ENCODE measurements at regions not wholly inside any gene's neighbourhood (a gene's known extent, or its start where the extent isn't known, plus 50 kb on each side); places are given as distances from the start of the nearest gene placed in this dataset.

DNA sequence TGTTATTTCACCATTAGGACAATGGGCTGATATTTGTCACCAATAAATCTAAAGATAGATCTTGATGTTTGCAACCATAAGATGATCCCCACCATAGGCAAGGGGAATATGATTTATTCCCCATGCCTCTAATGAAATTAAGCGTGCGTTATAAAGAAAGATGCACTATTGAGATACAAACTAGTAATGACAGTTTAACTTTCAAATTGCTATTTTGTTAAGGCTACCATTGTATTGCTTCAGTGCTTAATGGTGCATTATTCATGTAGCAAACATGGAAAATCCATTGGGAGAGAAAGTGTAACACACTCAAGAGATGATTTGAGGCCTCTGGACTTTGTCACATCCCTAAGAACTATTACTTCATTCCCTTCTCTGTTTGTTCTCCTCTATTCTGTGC lies 108.9 kb upstream of the TRABD2B start:
- H3K9ac ChIP-seq (ENCODE audit: low read depth, low read length): no peak overlapping the region
- H3K4me1 ChIP-seq (ENCODE audit: control insufficient read depth, insufficient read depth, low read length): no peaks in the 10 kb centered on the region
- no peaks in the 10 kb centered on the region for H3K27me3 ChIP-seq (ENCODE audit: control insufficient read depth, insufficient read depth, low read length)
- no peak overlapping the region for H3K4me3 ChIP-seq (ENCODE audit: low read depth, low read length)
- no peaks in the 10 kb centered on the region for H3K36me3 ChIP-seq (ENCODE audit: control insufficient read depth, insufficient read depth, low read length)
- no peaks in the 10 kb centered on the region for H3K9me3 ChIP-seq (ENCODE audit: control insufficient read depth, insufficient read depth, low read length)

DNA sequence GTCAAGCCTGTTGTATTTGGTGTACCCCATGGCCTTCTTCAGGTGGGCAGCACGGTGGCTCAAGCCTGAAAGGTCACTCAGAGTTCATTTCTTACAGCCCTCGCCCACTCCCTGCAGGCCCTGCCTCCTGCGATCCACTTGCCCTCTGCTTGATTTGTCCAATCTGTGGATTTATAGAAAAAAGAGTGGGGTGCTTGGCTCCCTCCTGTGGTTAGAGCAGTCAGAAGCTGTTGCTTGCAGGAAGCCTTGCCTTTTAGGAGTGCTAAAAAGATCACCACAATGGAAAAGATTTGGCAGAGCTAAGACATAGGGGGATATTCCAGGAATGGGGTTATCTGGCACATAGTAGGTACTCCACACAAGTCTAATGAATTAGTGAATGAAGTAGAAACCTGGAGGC lies 108.0 kb upstream of the TRABD2B start:
- H3K4me1 ChIP-seq (ENCODE audit: control insufficient read depth, insufficient read depth, low read length): no peaks in the 10 kb centered on the region
- no peak overlapping the region for H3K9ac ChIP-seq (ENCODE audit: low read depth, low read length)
- H3K4me3 ChIP-seq (ENCODE audit: low read depth, low read length): no peak overlapping the region
- no peaks in the 10 kb centered on the region for H3K36me3 ChIP-seq (ENCODE audit: control insufficient read depth, insufficient read depth, low read length)
- H3K27me3 ChIP-seq (ENCODE audit: control insufficient read depth, insufficient read depth, low read length): no peaks in the 10 kb centered on the region
- H3K9me3 ChIP-seq (ENCODE audit: control insufficient read depth, insufficient read depth, low read length): no peaks in the 10 kb centered on the region

DNA sequence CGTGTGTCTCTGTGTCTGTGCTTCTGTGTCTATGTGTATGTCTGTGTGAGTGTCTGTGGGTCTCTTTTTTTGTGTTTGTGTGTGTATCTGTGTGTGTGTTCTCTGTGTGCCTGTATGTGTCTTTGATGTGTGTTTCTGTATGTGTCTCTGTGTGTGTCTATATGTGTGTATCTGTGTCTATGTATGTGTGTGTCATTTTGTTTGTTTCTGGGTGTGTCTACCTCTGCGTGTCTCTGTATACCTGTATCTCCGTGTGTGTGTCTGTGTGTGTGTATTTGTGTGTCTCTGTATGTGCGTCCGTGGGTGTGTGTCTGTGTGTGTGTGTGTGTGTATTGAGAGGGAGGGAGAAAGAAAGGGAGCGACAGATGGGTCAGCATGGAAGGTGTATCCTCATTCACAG lies 106.3 kb upstream of the TRABD2B start:
- H3K4me3 ChIP-seq (ENCODE audit: low read depth, low read length): no peak overlapping the region
- no peaks in the 10 kb centered on the region for H3K27me3 ChIP-seq (ENCODE audit: control insufficient read depth, insufficient read depth, low read length)
- no peak overlapping the region for H3K9ac ChIP-seq (ENCODE audit: low read depth, low read length)
- H3K4me1 ChIP-seq (ENCODE audit: control insufficient read depth, insufficient read depth, low read length): no peaks in the 10 kb centered on the region
- H3K9me3 ChIP-seq (ENCODE audit: control insufficient read depth, insufficient read depth, low read length): no peaks in the 10 kb centered on the region
- H3K36me3 ChIP-seq (ENCODE audit: control insufficient read depth, insufficient read depth, low read length): no peaks in the 10 kb centered on the region

DNA sequence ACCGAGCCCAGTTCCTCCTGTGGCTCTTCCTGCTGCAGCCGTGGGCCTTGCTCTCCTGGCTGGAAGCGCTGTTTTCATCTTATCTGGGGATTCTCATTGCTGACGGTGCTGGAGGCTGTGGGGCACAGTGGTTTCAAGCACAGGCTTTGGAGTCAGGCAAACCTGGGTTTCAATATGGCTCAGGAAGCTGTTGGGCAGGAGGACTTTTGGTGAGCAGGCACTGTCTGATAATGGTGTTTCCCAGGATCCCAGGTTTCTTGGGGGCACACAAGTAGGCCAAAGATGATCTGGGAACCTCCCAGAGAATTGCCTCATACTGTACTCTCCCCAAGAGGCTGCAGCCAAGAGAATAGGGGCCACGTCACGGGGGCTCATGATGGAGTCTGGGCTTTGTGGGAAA lies 105.6 kb upstream of the TRABD2B start:
- Histone ChIP-seq H3K4me1 (ENCODE audit: control insufficient read depth, insufficient read depth, low read length) (no peaks in the 10 kb centered on the region), H3K36me3 (ENCODE audit: control insufficient read depth, insufficient read depth, low read length) (no peaks in the 10 kb centered on the region), H3K9me3 (ENCODE audit: control insufficient read depth, insufficient read depth, low read length) (no peaks in the 10 kb centered on the region), H3K27me3 (ENCODE audit: control insufficient read depth, insufficient read depth, low read length) (no peaks in the 10 kb centered on the region), H3K4me3 (ENCODE audit: low read depth, low read length) (no peak overlapping the region), H3K9ac (ENCODE audit: low read depth, low read length) (no peak overlapping the region)

DNA sequence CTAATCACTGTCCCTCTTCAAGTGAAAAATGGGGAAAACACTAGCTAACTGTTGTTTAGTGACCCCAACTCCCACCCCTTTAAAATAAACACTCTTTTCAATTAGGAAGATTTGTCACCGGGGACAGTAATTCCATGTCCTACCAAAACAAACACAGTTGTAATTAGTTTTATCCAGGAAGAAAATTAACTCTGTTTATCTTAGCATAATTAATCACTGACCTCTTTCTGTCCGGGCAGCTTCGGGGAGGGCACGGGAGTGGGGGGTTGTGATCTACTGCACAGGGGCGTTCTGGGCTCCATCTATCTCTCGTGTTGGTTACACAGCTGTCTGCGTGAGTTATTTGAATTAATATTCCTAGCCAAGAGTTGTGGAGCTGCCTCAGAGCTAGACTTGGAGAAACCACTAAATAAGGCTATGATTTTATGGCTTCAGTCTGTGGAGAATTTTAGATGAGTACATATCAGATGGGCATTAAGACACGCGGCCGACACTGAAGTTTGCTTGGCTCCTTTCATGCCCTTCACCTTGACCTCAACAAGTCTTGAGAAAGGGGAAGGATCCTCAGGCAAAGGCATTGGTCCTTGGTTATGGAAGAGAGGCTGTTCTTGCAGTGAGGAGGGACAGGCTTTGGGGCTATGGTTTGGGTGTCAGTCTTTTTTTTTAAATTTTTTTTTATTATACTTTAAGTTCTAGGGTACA lies 102.0 kb upstream of the TRABD2B start:
- Histone ChIP-seq H3K9me3 (ENCODE audit: control insufficient read depth, insufficient read depth, low read length) (no peaks in the 10 kb centered on the region), H3K9ac (ENCODE audit: low read depth, low read length) (no peak overlapping the region), H3K4me1 (ENCODE audit: control insufficient read depth, insufficient read depth, low read length) (no peaks in the 10 kb centered on the region), H3K36me3 (ENCODE audit: control insufficient read depth, insufficient read depth, low read length) (no peaks in the 10 kb centered on the region), H3K27me3 (ENCODE audit: control insufficient read depth, insufficient read depth, low read length) (peaks cover 1% of the 10 kb centered on the region), H3K4me3 (ENCODE audit: low read depth, low read length) (no peak overlapping the region)

DNA sequence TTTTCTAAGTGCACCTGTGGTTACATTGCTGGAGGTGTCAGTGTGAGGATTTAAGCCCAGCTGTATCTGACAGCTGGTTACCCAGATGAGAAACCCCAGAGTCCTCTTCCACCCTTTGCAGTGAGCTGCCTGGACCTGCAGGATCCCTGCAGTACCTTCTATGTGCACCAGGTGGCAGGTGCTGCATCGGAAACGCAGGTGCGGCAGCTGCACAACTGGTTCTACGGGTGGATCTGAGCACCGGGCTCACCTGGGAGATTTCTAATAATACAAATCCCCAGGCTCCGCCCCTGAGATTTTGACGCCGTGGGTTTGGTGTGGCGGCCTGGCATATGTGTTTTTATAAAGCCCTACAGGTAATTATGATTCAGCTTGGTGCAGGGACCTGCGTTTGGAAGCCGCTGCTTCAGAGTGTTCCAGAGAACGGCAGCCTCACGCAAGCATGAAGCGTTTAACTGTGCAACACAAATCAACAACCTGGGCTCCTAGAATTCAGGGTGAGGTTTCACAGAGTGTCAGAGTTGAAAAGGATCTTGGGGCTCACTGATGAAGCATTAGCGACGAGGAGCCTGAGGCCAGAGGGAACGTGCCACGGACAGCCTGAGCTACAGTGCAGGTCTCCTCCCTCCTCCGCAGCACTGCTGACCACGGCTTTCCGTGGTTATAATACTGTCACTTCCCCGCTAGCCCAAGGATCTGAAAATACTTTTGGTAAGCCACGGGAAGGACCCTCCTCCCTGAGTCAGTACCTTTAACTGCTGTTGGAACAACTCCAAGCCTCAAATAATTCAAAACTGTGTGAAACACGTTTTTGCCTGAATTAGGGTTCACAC lies 96.7 kb upstream of the TRABD2B start:
- Histone ChIP-seq H3K9me3 (ENCODE audit: control insufficient read depth, insufficient read depth, low read length) (no peaks in the 10 kb centered on the region), H3K4me3 (ENCODE audit: low read depth, low read length) (no peak overlapping the region), H3K4me1 (ENCODE audit: control insufficient read depth, insufficient read depth, low read length) (no peaks in the 10 kb centered on the region), H3K27me3 (ENCODE audit: control insufficient read depth, insufficient read depth, low read length) (peaks cover 4% of the 10 kb centered on the region), H3K36me3 (ENCODE audit: control insufficient read depth, insufficient read depth, low read length) (no peaks in the 10 kb centered on the region), H3K9ac (ENCODE audit: low read depth, low read length) (peak overlapping the region; percentile 32)

DNA sequence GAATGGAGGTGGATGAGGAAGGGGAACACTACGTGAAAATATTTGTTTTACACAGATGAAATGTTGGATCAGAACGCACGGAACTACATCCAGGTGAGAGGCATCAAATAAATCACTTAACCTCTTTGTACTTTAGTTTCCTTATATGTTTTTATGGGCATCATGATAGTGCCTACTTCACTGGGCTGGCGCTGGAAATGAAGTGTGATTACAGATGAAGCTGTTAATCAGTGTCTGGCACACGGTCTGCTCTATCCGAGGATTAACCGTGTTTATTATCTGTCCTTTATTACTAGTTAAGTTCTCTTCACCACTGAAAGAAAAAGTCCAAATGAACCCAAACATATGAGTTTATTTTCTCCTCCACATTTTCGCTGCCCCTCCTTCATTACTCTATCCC lies 96.0 kb upstream of the TRABD2B start:
- Histone ChIP-seq H3K9me3 (ENCODE audit: control insufficient read depth, insufficient read depth, low read length) (no peaks in the 10 kb centered on the region), H3K9ac (ENCODE audit: low read depth, low read length) (no peak overlapping the region), H3K4me3 (ENCODE audit: low read depth, low read length) (no peak overlapping the region), H3K36me3 (ENCODE audit: control insufficient read depth, insufficient read depth, low read length) (no peaks in the 10 kb centered on the region), H3K27me3 (ENCODE audit: control insufficient read depth, insufficient read depth, low read length) (peaks cover 4% of the 10 kb centered on the region), H3K4me1 (ENCODE audit: control insufficient read depth, insufficient read depth, low read length) (no peaks in the 10 kb centered on the region)

DNA sequence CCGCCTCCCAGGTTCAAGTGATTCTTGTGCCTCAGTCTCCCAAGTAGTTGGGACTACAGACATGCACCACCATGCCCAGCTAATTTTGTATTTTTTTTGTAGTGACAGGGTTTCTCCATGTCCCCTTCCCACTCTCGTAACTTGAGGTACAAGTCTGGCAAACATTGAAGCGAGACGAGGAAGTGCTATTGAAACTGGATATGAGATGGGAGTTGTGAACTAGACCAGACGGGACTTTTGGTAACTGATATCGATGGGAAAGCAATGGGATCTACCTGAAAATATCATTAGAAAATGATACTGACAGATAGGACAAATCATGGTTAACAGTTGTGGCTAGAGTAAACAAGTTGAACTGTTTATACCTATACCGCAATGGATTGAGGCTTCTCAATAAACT lies 95.2 kb upstream of the TRABD2B start:
- Histone ChIP-seq H3K9ac (ENCODE audit: low read depth, low read length) (no peak overlapping the region), H3K4me1 (ENCODE audit: control insufficient read depth, insufficient read depth, low read length) (no peaks in the 10 kb centered on the region), H3K4me3 (ENCODE audit: low read depth, low read length) (no peak overlapping the region), H3K9me3 (ENCODE audit: control insufficient read depth, insufficient read depth, low read length) (no peaks in the 10 kb centered on the region), H3K27me3 (ENCODE audit: control insufficient read depth, insufficient read depth, low read length) (peaks cover 4% of the 10 kb centered on the region), H3K36me3 (ENCODE audit: control insufficient read depth, insufficient read depth, low read length) (no peaks in the 10 kb centered on the region)

DNA sequence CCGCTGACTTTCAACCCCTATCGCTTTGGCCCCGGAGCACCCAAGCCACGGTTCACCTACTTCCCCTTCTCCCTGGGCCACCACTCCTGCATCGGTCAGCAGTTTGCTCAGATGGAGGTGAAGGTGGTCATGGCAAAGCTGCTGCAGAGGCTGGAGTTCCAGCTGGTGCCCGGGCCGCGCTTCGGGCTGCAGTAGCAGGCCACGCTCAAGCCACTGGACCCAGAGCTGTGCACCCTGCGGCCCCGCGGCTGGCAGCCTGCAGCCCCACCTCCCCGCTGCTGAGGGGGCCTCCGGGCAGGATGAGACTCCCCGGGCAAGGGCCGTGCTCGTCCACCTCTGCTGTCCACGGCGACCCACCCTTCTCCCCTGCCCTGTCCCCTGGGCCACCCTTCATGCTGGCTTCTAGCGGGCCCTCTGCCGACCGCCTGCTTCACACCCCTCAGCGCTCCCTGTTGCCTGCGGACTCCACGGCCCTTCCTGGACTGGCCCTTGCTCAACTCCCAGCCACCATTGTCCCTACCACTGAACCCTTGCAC lies 92.2 kb upstream of the TRABD2B start:
- H3K36me3 ChIP-seq (ENCODE audit: control insufficient read depth, insufficient read depth, low read length): no peaks in the 10 kb centered on the region
- H3K27me3 ChIP-seq (ENCODE audit: control insufficient read depth, insufficient read depth, low read length): peaks cover 4% of the 10 kb centered on the region
- no peak overlapping the region for H3K4me3 ChIP-seq (ENCODE audit: low read depth, low read length)
- H3K9ac ChIP-seq (ENCODE audit: low read depth, low read length): no peak overlapping the region
- no peaks in the 10 kb centered on the region for H3K4me1 ChIP-seq (ENCODE audit: control insufficient read depth, insufficient read depth, low read length)
- H3K9me3 ChIP-seq (ENCODE audit: control insufficient read depth, insufficient read depth, low read length): no peaks in the 10 kb centered on the region

DNA sequence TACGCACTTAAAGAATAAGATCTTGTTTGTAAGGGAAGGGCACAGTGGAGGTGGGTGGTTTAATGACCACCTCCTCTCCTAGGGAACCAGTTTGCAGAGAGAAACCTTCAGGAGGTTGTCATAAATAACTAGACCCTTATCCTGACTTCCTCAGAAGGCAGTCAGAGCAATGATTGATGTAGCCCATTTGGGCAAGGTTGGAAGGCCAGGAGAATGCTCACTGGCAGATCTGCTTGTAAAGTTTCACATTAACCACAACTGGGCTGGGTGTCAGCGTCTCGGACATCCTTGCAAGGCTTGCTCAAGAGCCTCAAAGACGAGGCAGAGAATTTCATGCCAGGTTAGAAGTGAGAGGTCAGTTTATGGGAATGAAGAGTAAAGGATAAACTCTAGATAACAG lies 87.6 kb upstream of the TRABD2B start:
- no peaks in the 10 kb centered on the region for H3K27me3 ChIP-seq (ENCODE audit: control insufficient read depth, insufficient read depth, low read length)
- no peak overlapping the region for H3K4me3 ChIP-seq (ENCODE audit: low read depth, low read length)
- H3K4me1 ChIP-seq (ENCODE audit: control insufficient read depth, insufficient read depth, low read length): no peaks in the 10 kb centered on the region
- no peak overlapping the region for H3K9ac ChIP-seq (ENCODE audit: low read depth, low read length)
- no peaks in the 10 kb centered on the region for H3K36me3 ChIP-seq (ENCODE audit: control insufficient read depth, insufficient read depth, low read length)
- no peaks in the 10 kb centered on the region for H3K9me3 ChIP-seq (ENCODE audit: control insufficient read depth, insufficient read depth, low read length)

DNA sequence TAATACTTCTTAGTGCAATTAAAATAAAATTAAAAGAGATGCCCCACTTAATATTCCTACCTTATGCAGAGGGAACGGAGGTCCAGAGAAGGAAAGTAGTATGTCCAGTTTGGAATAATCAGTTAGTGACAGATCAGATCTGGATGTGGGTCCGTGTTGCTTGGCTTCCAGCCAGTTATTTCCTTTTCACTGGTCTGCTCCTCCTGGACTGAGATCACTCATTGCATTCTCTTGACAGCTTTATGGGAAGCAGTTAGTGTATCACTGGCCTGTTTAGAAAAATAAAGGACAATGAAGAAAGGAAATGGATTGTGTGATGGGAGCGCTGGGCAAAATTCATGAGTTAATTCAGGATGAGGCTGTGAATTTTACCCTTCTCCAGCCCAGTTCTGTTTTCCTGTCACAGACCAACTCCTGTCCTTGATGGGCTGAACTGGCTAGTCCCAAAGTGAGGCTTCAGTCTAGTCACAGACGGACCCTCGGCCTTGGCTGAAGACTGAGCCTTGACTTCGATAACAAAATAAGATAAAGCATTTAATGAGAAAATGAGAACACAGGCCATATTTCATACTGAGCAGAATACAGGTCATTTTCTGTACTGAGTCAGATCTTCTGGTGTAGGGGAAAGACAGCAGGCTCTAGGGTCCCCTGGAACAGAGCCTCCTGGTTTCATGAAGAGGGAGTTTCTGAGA lies 85.2 kb upstream of the TRABD2B start:
- H3K4me3 ChIP-seq (ENCODE audit: low read depth, low read length): no peak overlapping the region
- no peaks in the 10 kb centered on the region for H3K36me3 ChIP-seq (ENCODE audit: control insufficient read depth, insufficient read depth, low read length)
- no peaks in the 10 kb centered on the region for H3K4me1 ChIP-seq (ENCODE audit: control insufficient read depth, insufficient read depth, low read length)
- H3K9ac ChIP-seq (ENCODE audit: low read depth, low read length): no peak overlapping the region
- H3K9me3 ChIP-seq (ENCODE audit: control insufficient read depth, insufficient read depth, low read length): no peaks in the 10 kb centered on the region
- no peaks in the 10 kb centered on the region for H3K27me3 ChIP-seq (ENCODE audit: control insufficient read depth, insufficient read depth, low read length)
